ENCODE measurements at regions not wholly inside any gene's neighbourhood (a gene's known extent, or its start where the extent isn't known, plus 50 kb on each side); places are given as distances from the start of the nearest gene placed in this dataset.

- H3K9me3 ChIP-seq (ENCODE audit: insufficient read depth in 2 of 2, low read depth in 1 of 2, low read length in 1 of 2): no peaks in the 10 kb centered on the region
- H2BK20ac ChIP-seq (ENCODE audit: low read length): no peak overlapping the region
- H4K20me1 ChIP-seq (replicated peaks in 1 of 2; ENCODE audit: control insufficient read depth in 1 of 2, insufficient read depth in 2 of 2, low read length in 2 of 2): no peaks in the 10 kb centered on the region
- H3K4me1 ChIP-seq (replicated peaks in 1 of 4; ENCODE audit: control insufficient read depth in 3 of 4, insufficient read depth in 4 of 4, low read length in 3 of 4): no peaks in the 10 kb centered on the region
- H3K23ac ChIP-seq (ENCODE audit: insufficient read length): no peak overlapping the region
- no peak overlapping the region for H2BK12ac ChIP-seq (ENCODE audit: low read depth, low read length)
- H3K27ac ChIP-seq (ENCODE audit: low read depth, low read length): no peak overlapping the region
- no peak overlapping the region for H2AFZ ChIP-seq (ENCODE audit: low read length)
- CTCF ChIA-PET (ENCODE audit: partially characterized antibody): interaction anchor here (0.9 to 2.0 kb wide), 6 partner anchors 24 to 573 kb away, joined by 3 to 6 read pairs (median 4); no protein-coding TSS in a partner anchor
- H3K18ac ChIP-seq (ENCODE audit: extremely low read depth, low read length): no peak overlapping the region
- DNase-seq (ENCODE audit: low read depth in 1 of 2, low spot score in 2 of 2): no peak
- H3K56ac ChIP-seq (replicated peaks; ENCODE audit: insufficient read length, low read depth, low read length): no peak overlapping the region
- no peak overlapping the region for H3K4me2 ChIP-seq (ENCODE audit: insufficient read depth in 1 of 2, low read depth in 2 of 2, low read length in 2 of 2)
- H3K4me3 ChIP-seq (ENCODE audit: extremely low read depth in 1 of 4, insufficient read depth in 2 of 4, low read depth in 3 of 4, low read length in 4 of 4): no peak overlapping the region
- no peaks in the 10 kb centered on the region; the same call in 1 of the 2 replicates for H3K23me2 ChIP-seq (ENCODE audit: low read depth, low read length)
- H4K5ac ChIP-seq (ENCODE audit: insufficient read length, low read depth, low read length): no peak overlapping the region
- no peak for TF ChIP-seq CHD2 (IDR thresholded peaks at IDR 0.05; ENCODE audit: low read length)
- no peak for TF ChIP-seq SAP30 (IDR thresholded peaks at IDR 0.05; ENCODE audit: insufficient read depth, insufficient replicate concordance, low read length)
- TF ChIP-seq JUN (IDR thresholded peaks at IDR 0.05; ENCODE audit: low read depth, low read length): no peak
- no peak for TF ChIP-seq ASH2L (IDR thresholded peaks at IDR 0.05; ENCODE audit: low read length)
- no peak for TF ChIP-seq SP2 (IDR thresholded peaks at IDR 0.05; ENCODE audit: low read length)
- no peak for TF ChIP-seq BCL11A (IDR thresholded peaks at IDR 0.05; ENCODE audit: low read depth in 2 of 2, low read length in 2 of 2)
- TF ChIP-seq POU5F1 (IDR thresholded peaks at IDR 0.05; ENCODE audit: low read depth, low read length): no peak
- TF ChIP-seq POLR2AphosphoS5 (IDR thresholded peaks at IDR 0.05; ENCODE audit: low read depth, low read length): no peak
- TF ChIP-seq HDAC2 (IDR thresholded peaks at IDR 0.05; ENCODE audit: borderline replicate concordance in 1 of 2, low read depth in 2 of 2, low read length in 2 of 2): no peak
- TF ChIP-seq MAX (IDR thresholded peaks at IDR 0.05): no peak
- H2AK5ac ChIP-seq (ENCODE audit: low read depth, low read length): no peak overlapping the region
- no peaks in the 10 kb centered on the region; a peak in 1 of 7 replicates for H3K27me3 ChIP-seq (replicated peaks in 1 of 4; ENCODE audit: control insufficient read depth in 3 of 4, extremely low read depth in 1 of 4, insufficient read depth in 3 of 4, low read length in 3 of 4)
- POLR2A ChIA-PET (ENCODE audit: partially characterized antibody): no interaction called here
- no peak overlapping the region for H4K8ac ChIP-seq (ENCODE audit: extremely low read depth, insufficient read depth, low read length)
- H3K9ac ChIP-seq (replicated peaks in 1 of 4; ENCODE audit: extremely low read depth in 1 of 4, low read depth in 3 of 4, low read length in 3 of 4): no peak overlapping the region
- H4K91ac ChIP-seq (replicated peaks; ENCODE audit: insufficient read length, low read length): no peak overlapping the region
- no peak for FAIRE-seq
- WGBS, 2 experiments (ENCODE audit: extremely low coverage in 1 of 2, insufficient coverage in 1 of 2, insufficient read length in 1 of 2, insufficient replicate concordance in 2 of 2, low coverage in 1 of 2, low lambda C conversion rate in 2 of 2, missing lambda C conversion rate in 1 of 2): 74% methylated on average over 4 of the region's 4 CpGs; no CpG with 5 or more reads in 1 of the 2 experiments
- H2BK120ac ChIP-seq (replicated peaks; ENCODE audit: low read depth, low read length): no peak overlapping the region
- H3K14ac ChIP-seq (ENCODE audit: insufficient read length): no peak overlapping the region
- no peak overlapping the region for H2BK15ac ChIP-seq (ENCODE audit: low read length)
- H3K4ac ChIP-seq (replicated peaks; ENCODE audit: insufficient read length, low read depth, low read length): no peak overlapping the region
- H3K79me2 ChIP-seq (ENCODE audit: control insufficient read depth in 1 of 2, insufficient read depth in 2 of 2, low read length in 2 of 2): no peaks in the 10 kb centered on the region
- no peaks in the 10 kb centered on the region for H3K79me1 ChIP-seq (ENCODE audit: low read depth, low read length)
- no peaks in the 10 kb centered on the region; a peak in 1 of 8 replicates for H3K36me3 ChIP-seq (ENCODE audit: control insufficient read depth in 2 of 4, insufficient read depth in 4 of 4, low read length in 3 of 4)
- no peak overlapping the region for H2BK5ac ChIP-seq (ENCODE audit: low read depth, low read length)
Observed at GRCh38 chr6:149131891-149132290, 185.6 kb upstream of the TAB2 start.

Data from H1 (cell line).